ENCODE measurements at regions not wholly inside any gene's neighbourhood (a gene's known extent, or its start where the extent isn't known, plus 50 kb on each side); places are given as distances from the start of the nearest gene placed in this dataset.

DNA sequence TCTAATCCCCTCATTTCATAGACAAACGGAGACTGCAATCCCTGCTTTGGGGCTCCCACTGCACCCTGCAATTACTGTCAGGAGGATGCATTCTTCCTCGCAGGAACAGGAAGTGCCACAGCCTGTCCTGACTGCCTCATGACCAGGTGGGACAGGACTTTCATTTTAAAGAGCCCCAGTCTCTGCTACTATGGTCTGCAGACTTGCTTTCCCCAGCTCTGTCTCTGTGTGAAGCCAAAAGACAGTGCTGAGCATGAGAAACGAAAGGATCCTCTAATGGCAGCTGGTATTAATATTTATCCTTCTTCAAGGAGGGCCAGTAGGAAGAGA is 60.0 kb upstream of the PNMA1 start:
- no peak for TF ChIP-seq EP300 (IDR thresholded peaks at IDR 0.05)
- TF ChIP-seq, protein P1, sequence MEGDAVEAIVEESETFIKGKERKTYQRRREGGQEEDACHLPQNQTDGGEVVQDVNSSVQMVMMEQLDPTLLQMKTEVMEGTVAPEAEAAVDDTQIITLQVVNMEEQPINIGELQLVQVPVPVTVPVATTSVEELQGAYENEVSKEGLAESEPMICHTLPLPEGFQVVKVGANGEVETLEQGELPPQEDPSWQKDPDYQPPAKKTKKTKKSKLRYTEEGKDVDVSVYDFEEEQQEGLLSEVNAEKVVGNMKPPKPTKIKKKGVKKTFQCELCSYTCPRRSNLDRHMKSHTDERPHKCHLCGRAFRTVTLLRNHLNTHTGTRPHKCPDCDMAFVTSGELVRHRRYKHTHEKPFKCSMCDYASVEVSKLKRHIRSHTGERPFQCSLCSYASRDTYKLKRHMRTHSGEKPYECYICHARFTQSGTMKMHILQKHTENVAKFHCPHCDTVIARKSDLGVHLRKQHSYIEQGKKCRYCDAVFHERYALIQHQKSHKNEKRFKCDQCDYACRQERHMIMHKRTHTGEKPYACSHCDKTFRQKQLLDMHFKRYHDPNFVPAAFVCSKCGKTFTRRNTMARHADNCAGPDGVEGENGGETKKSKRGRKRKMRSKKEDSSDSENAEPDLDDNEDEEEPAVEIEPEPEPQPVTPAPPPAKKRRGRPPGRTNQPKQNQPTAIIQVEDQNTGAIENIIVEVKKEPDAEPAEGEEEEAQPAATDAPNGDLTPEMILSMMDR (IDR thresholded peaks at IDR 0.05), result no peak
